IMR-90 (cell line): ENCODE measurements at regions not wholly inside any gene's neighbourhood (a gene's known extent, or its start where the extent isn't known, plus 50 kb on each side); places are given as distances from the start of the nearest gene placed in this dataset.
A peak's percentile ranks its signal among the peaks of the same experiment; 100 is the strongest.

Experiments
- ATAC-seq: fragments of 200-7000 bp; cut with Tn5 transposase; 2 replicates; pipeline ENCODE4 v1.9.1; 2020; ENCODE audit warnings: low read depth, mild to moderate bottlenecking, moderate library complexity
- BruUV-seq: library from RNA; stranded (reverse); fragments of 400-500 nt; replicated peaks from 2 replicates; lab custom pipeline; 2021; lab: Mats Ljungman, UMichigan
- CTCF ChIA-PET: fragments of 300-600 bp; formaldehyde crosslinking; extraction: SDS; loops from one replicate; lab custom pipeline; 2021; ENCODE audit warnings: antibody characterized with exemption; lab: Yijun Ruan, JAX
- POLR2A ChIA-PET: fragments of 300-600 bp; sonication (Branson Sonifier 250); formaldehyde crosslinking; loops from one replicate; lab custom pipeline; 2022; ENCODE audit warnings: antibody characterized with exemption; ENCODE audit not compliant: unreplicated experiment; lab: Charles Lee
- DNase-seq: peaks from one replicate; pipeline ENCODE4 v3.0.0; 2013
- H2AFZ ChIP-seq: replicated peaks from 2 replicates; pipeline ENCODE3; 2013; ENCODE audit warnings: low read length, mild to moderate bottlenecking; ENCODE audit not compliant: poor library complexity
- H2AK5ac ChIP-seq: 2 replicates; pipeline ENCODE4 v1.6.1; 2013; ENCODE audit warnings: low read depth, low read length, inconsistent platforms
- H2AK9ac ChIP-seq: replicated peaks from 2 replicates; pipeline ENCODE3; 2013; ENCODE audit warnings: mild to moderate bottlenecking, low read depth, low read length, moderate library complexity; ENCODE audit not compliant: poor library complexity
- H2BK120ac ChIP-seq: 2 replicates; pipeline ENCODE4 v1.6.1; 2013; ENCODE audit warnings: low read depth, low read length, inconsistent platforms
- H2BK15ac ChIP-seq: 3 replicates; pipeline ENCODE4 v1.6.1; 2013; ENCODE audit warnings: low read depth, low read length, inconsistent platforms
- H2BK20ac ChIP-seq: 2 replicates; pipeline ENCODE4 v1.6.1; 2013; ENCODE audit warnings: low read depth, mild to moderate bottlenecking, inconsistent platforms, low read length, moderate library complexity
- H2BK5ac ChIP-seq: 2 replicates; pipeline ENCODE4 v1.6.1; 2013; ENCODE audit warnings: mild to moderate bottlenecking, low read depth, low read length, inconsistent platforms; ENCODE audit not compliant: poor library complexity, severe bottlenecking
- H3K14ac ChIP-seq: replicated peaks from 2 replicates; pipeline ENCODE4 v1.6.1; 2013; ENCODE audit warnings: low read depth, low read length, inconsistent platforms
- H3K18ac ChIP-seq: 2 replicates; pipeline ENCODE4 v1.6.1; 2013; ENCODE audit warnings: low read depth, low read length, control low read depth
- H3K23ac ChIP-seq: 2 replicates; pipeline ENCODE4 v1.6.1; 2013; ENCODE audit warnings: low read depth, low read length, inconsistent platforms
- H3K27ac ChIP-seq: 2 replicates; pipeline ENCODE4 v1.5.1; 2013; ENCODE audit warnings: mild to moderate bottlenecking, control low read depth, low read length; ENCODE audit not compliant: insufficient read depth
- H3K27me3 ChIP-seq: 2 replicates; pipeline ENCODE4 v1.6.1; 2013; ENCODE audit warnings: low read length; ENCODE audit not compliant: control insufficient read depth, insufficient read depth
- H3K36me3 ChIP-seq: 2 replicates; pipeline ENCODE4 v1.6.1; 2013; ENCODE audit warnings: low read length, mixed read lengths; ENCODE audit not compliant: control insufficient read depth, insufficient read depth
- H3K4ac ChIP-seq: 2 replicates; pipeline ENCODE4 v1.6.1; 2013; ENCODE audit warnings: low read depth, low read length, inconsistent platforms
- H3K4me1 ChIP-seq: 2 replicates; pipeline ENCODE4 v1.6.1; 2013; ENCODE audit warnings: low read length, mixed read lengths; ENCODE audit not compliant: control insufficient read depth, insufficient read depth
- H3K4me2 ChIP-seq: 2 replicates; pipeline ENCODE4 v1.6.1; 2013; ENCODE audit warnings: low read depth, mild to moderate bottlenecking, control low read depth, low read length, moderate library complexity
- H3K4me3 ChIP-seq: 2 replicates; pipeline ENCODE4 v1.5.1; 2013; ENCODE audit warnings: low read depth, mild to moderate bottlenecking, control low read depth, low read length, moderate library complexity; ENCODE audit not compliant: insufficient read depth
- H3K56ac ChIP-seq: 2 replicates; pipeline ENCODE4 v1.6.1; 2013; ENCODE audit warnings: low read length, inconsistent platforms; ENCODE audit not compliant: insufficient read depth; ENCODE audit errors: extremely low read depth
- H3K79me1 ChIP-seq, 2 experiments: 2 replicates each; pipeline ENCODE4 v1.6.1; 2013; ENCODE audit warnings: low read length in 2 of 2, inconsistent platforms in 1 of 2, low read depth in 1 of 2
- H3K9ac ChIP-seq: 2 replicates; pipeline ENCODE4 v1.6.1; 2013; ENCODE audit warnings: low read depth, low read length, control low read depth
- H3K9me1 ChIP-seq: 2 replicates; pipeline ENCODE4 v1.6.1; 2013; ENCODE audit warnings: low read length, inconsistent platforms; ENCODE audit not compliant: insufficient read depth
- H3K9me3 ChIP-seq: 2 replicates; pipeline ENCODE4 v1.6.1; 2013; ENCODE audit warnings: low read length; ENCODE audit not compliant: control insufficient read depth, insufficient read depth
- H4K20me1 ChIP-seq: 2 replicates; pipeline ENCODE4 v1.6.1; 2013; ENCODE audit warnings: low read length, inconsistent platforms; ENCODE audit not compliant: insufficient read depth
- H4K5ac ChIP-seq: 2 replicates; pipeline ENCODE4 v1.6.1; 2013; ENCODE audit warnings: mild to moderate bottlenecking, low read depth, low read length, control low read depth
- H4K8ac ChIP-seq, 2 experiments: 2 replicates each; pipeline ENCODE4 v1.6.1; 2013; ENCODE audit warnings: low read depth in 2 of 2, low read length in 2 of 2, control low read depth in 1 of 2, inconsistent platforms in 1 of 2
- H4K91ac ChIP-seq: 2 replicates; pipeline ENCODE4 v1.6.1; 2013; ENCODE audit warnings: low read depth, low read length, inconsistent platforms; ENCODE audit not compliant: insufficient read depth
- CHD1 ChIP-seq: IDR thresholded peaks from 2 replicates; pipeline ENCODE4 v1.6.1; 2012; ENCODE audit warnings: low read depth, low read length, improper control_type of control experiment
- CTCF ChIP-seq: conservative IDR thresholded peaks from 2 replicates; pipeline ENCODE4 v1.5.1; 2012; ENCODE audit warnings: mild to moderate bottlenecking, low read depth, low read length, improper control_type of control experiment
- FOS ChIP-seq: fragments of 150-350 bp; IDR thresholded peaks from 2 replicates; pipeline ENCODE4 v1.6.1; 2016; ENCODE audit warnings: low read depth, low read length
- MAFK ChIP-seq: IDR thresholded peaks from 2 replicates; pipeline ENCODE4 v1.6.1; 2012; ENCODE audit warnings: low read depth, low read length, improper control_type of control experiment
- MAZ ChIP-seq: IDR thresholded peaks from 2 replicates; pipeline ENCODE4 v1.6.1; 2012; ENCODE audit warnings: low read depth, mild to moderate bottlenecking, low read length, improper control_type of control experiment, moderate library complexity, borderline replicate concordance
- NFE2L2 ChIP-seq: fragments of 150-350 bp; IDR thresholded peaks from 2 replicates; pipeline ENCODE4 v1.6.1; 2016; ENCODE audit warnings: low read depth, mild to moderate bottlenecking, low read length
- RAD21 ChIP-seq: IDR thresholded peaks from 2 replicates; pipeline ENCODE4 v1.6.1; 2012; ENCODE audit warnings: low read length, improper control_type of control experiment
- RCOR1 ChIP-seq: IDR thresholded peaks from 2 replicates; pipeline ENCODE4 v1.6.1; 2012; ENCODE audit warnings: mild to moderate bottlenecking, low read length, improper control_type of control experiment; ENCODE audit not compliant: insufficient replicate concordance
- RFX5 ChIP-seq: IDR thresholded peaks from 2 replicates; pipeline ENCODE4 v1.8.0; 2012; ENCODE audit warnings: low read depth, mild to moderate bottlenecking, low read length, moderate library complexity
- USF2 ChIP-seq: fragments of 150-350 bp; IDR thresholded peaks from 2 replicates; pipeline ENCODE4 v1.6.1; 2017; ENCODE audit warnings: mild to moderate bottlenecking, antibody characterized with exemption, low read length, low read depth
- WGBS, 2 experiments: methylation state at CpG; one replicate each; pipeline versions ENCODE4 v1.1.5 to v1.1.7; 2013; ENCODE audit warnings: missing lambda C conversion rate in 2 of 2; ENCODE audit not compliant: insufficient read length in 1 of 2; ENCODE audit errors: extremely low coverage in 2 of 2; 5-methylcytosine and 5-hydroxymethylcytosine counted together
- dilution Hi-C: fragments of 300-500 bp; cut with HindIII; formaldehyde crosslinking; loops from one replicate; pipeline ENCODE4 v1.14.3; 2018; ENCODE audit warnings: low sequenced_read_pairs; ENCODE audit not compliant: unreplicated experiment
- in situ Hi-C: fragments of 300-500 bp; cut with MboI; formaldehyde crosslinking; loops from 3 replicates; pipeline ENCODE4 v1.14.3; 2019; ENCODE audit warnings: low sequenced_read_pairs, inconsistent platforms, mixed read lengths
- intact Hi-C: fragments of 100-400 bp; cut with micrococcal nuclease; formaldehyde crosslinking; loops from 2 replicates; pipeline ENCODE4 v1.10.0; 2022

- TF ChIP-seq MAZ = no peak
- no peak for TF ChIP-seq NFE2L2
Measured at GRCh38 chr13:107205318-107206104, 637.6 kb upstream of the ARGLU1 start (continued).

- ChIA-PET POLR2A (no interaction called here), CTCF (interaction anchor here (1.5 kb wide), 1 partner anchor 953 kb away, joined by 3 read pairs; no protein-coding TSS in a partner anchor)
- Histone ChIP-seq H2BK120ac (peak overlapping the region; percentile 39; the same call in 1 of the 2 replicates), H4K5ac (no peak overlapping the region), H3K4ac (no peak overlapping the region; the same call in 1 of the 2 replicates), H2BK20ac (no peak overlapping the region), H3K4me2 (no peak overlapping the region), H2BK15ac (0 out of 3 replicates have a peak overlapping the region, but pooled peaks have one; percentile 46), H2AK5ac (peak overlapping the region; percentile 74), H3K14ac (0 out of 2 replicates have a peak overlapping the region, but pooled peaks have one; percentile 12), H3K4me1 (peaks cover 4% of the 10 kb centered on the region), H2BK5ac (no peak overlapping the region), H3K79me1 (peaks cover 0 to 23% of the 10 kb centered on the region in 2 experiments; a peak in 2 of 4 replicates), H3K27ac (no peak overlapping the region), H4K20me1 (no peaks in the 10 kb centered on the region), H3K36me3 (no peaks in the 10 kb centered on the region), H3K18ac (peak overlapping the region; percentile 35; the same call in 1 of the 2 replicates), H3K27me3 (no peaks in the 10 kb centered on the region), H2AK9ac (no peak overlapping the region), H3K9me3 (no peaks in the 10 kb centered on the region), H3K23ac (no peak overlapping the region; the same call in 1 of the 2 replicates), H3K4me3 (no peak overlapping the region), H3K9ac (no peak overlapping the region), H2AFZ (no peak overlapping the region), H3K9me1 (peaks cover 13% of the 10 kb centered on the region), H4K8ac (no peak overlapping the region), H4K91ac (no peak overlapping the region), H3K56ac (no peak overlapping the region)
- TF ChIP-seq RAD21 (no peak), MAZ (no peak), MAFK (no peak), CTCF (no peak), FOS (no peak), RCOR1 (no peak), CHD1 (no peak), RFX5 (no peak), USF2 (no peak)
- dilution Hi-C loops = no loop called here
- 80% methylated on average over 5 of the region's 11 CpGs; no CpG with 5 or more reads in 1 of the 2 experiments for WGBS, 2 experiments
- in situ Hi-C loops = no loop called here
- BruUV-seq = no TSS peak
- ATAC-seq (no peak), DNase-seq (no peak)
- intact Hi-C loops = loop anchor here (10.0 kb wide), 1 partner anchor 252 kb away; no protein-coding TSS in a partner anchor
Measured at GRCh38 chr13:107203146-107203847, 635.4 kb upstream of the ARGLU1 start.
